ENCODE measurements at regions not wholly inside any gene's neighbourhood (a gene's known extent, or its start where the extent isn't known, plus 50 kb on each side); places are given as distances from the start of the nearest gene placed in this dataset.

- TF ChIP-seq EZH2phosphoT487 (IDR thresholded peaks at IDR 0.05; ENCODE audit: insufficient read depth, low read depth) (no peak), EZH2 (IDR thresholded peaks at IDR 0.05; ENCODE audit: insufficient read depth, poor library complexity, severe bottlenecking) (no peak)
These were observed 69.9 kb upstream of the TNIP3 start for GRCh38 chr4:121233982-121234381.

Measured in GM23248 (cell line).